NCI-H345 (cell line): ENCODE measurements at regions not wholly inside any gene's neighbourhood (a gene's known extent, or its start where the extent isn't known, plus 50 kb on each side); places are given as distances from the start of the nearest gene placed in this dataset.
"Not testable (repeated sequence)": the region's sequence is repeated elsewhere in the genome, so short reads cannot be mapped to it uniquely, and the experiment has no call there.

ENCODE experiments used
- DNase-seq: peaks from one replicate; lab custom pipeline; 2025; lab: John Stamatoyannopoulos, UW

GRCh38 chr12:33323823-33324222 is 115.8 kb downstream of the SYT10 start:
- DNase-seq = no peak

DNA sequence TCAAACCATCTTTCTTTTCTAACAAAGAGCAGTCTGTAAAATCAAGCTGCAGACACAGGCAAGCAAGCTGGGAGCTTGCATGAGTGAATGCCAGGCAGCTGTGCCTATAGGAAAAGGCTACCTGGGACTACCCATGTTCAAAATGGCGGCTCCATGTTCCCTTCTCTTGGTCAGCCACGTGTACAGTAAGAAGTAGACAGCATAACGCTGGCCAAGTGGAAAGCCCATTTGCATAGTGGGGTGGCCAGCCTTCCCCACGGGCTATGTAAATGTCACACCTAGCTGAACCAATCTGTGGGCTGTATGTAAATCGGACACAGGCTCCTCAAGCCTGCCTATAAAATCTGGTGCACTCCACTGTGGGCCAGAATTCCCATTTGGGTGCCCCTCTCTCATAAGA is 117.1 kb downstream of the SYT10 start:
- no peak for DNase-seq

DNA sequence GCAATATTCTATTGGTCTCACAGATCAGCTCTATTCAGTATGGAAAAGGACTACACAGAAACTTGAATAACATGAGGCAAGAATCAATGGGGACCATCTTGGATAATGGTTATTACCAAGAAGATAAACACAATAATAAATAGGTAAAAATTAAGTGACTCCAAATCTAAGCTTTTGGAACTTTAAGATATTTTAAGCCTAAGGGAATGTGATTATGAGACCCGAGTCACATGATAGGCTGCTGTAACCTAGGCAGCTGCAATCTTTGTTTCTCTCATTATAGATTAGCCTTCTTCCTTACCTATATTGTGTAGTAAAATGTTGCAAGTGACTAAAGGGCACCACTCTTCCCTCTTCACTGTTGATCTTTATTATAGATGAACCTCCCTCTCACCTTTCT is 121.9 kb downstream of the SYT10 start:
- no peak for DNase-seq

GRCh38 chr12:33314223-33314622 is 125.4 kb downstream of the SYT10 start:
- DNase-seq = no peak

GRCh38 chr12:33313476-33313875 is 126.1 kb downstream of the SYT10 start:
- no peak for DNase-seq

- DNase-seq = no peak
Observed at GRCh38 chr12:33310471-33310870, 129.1 kb downstream of the SYT10 start.

DNA sequence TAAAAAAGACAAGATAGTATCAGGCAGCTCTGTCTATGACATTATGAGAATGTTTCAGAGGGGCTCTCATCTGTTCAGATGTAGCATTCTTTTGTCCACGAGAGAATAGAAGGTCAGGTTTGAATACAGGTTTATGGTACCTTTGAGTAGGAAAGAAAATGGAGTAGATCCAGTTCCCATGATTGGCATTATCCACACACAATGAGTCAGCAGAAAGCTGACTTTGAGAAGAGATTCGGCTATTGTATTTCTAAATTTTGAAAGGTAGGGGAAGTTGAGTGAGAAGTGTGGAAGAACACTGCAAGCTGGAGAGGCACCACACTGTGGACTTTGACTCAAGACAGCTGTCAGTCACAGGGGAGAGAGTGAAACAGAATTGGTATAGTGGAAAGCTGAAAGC is 135.4 kb downstream of the SYT10 start:
- no peak for DNase-seq

DNA sequence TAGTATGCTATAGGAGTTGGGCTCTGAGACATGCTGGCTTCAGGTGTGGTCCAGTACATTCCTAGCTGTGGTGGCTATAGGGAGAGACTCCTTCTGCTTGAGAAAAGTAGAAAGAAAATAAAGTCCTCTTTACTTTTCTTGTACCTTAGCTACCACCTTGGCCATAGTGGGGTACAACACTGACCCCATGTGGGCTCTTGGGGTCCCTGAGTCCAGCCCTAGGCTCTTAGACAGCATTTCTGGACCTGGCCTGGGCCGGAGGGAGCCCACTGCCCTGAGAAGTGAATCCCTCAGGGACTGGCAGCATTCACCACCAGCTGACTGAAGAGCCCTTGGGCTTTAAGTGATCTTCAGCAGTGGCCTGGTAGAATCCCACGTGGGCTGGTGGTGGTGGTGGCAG is 143.1 kb downstream of the SYT10 start:
- DNase-seq = no peak

DNA sequence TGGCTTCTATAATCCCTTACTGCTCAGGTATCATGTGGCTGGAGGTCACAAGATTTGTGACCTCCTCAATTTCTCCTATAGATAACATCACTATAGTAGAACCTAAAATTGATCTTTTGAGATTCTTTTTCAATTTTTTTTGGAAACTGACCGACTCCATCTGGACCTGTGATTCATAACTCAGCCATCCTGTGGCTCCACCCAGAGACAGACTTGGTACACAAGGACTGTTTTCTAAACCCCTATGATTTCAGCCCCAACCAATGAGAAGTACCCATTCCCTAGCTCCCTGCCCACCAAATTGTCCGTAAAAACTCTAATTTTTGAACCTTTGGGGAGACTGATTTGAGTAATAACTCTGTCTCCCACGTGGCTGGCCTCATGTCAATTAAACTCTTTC is 148.9 kb downstream of the SYT10 start:
- no peak for DNase-seq

GRCh38 chr12:33283054-33283453 is 156.6 kb downstream of the SYT10 start:
- DNase-seq = no peak

- no peak for DNase-seq
Observed at GRCh38 chr12:33277376-33277775, 162.2 kb downstream of the SYT10 start.

- no peak for DNase-seq
Observed at GRCh38 chr12:33267641-33268040, 172.0 kb downstream of the SYT10 start.

- no peak for DNase-seq
Observed at GRCh38 chr12:33265900-33266299, 173.7 kb downstream of the SYT10 start.

DNA sequence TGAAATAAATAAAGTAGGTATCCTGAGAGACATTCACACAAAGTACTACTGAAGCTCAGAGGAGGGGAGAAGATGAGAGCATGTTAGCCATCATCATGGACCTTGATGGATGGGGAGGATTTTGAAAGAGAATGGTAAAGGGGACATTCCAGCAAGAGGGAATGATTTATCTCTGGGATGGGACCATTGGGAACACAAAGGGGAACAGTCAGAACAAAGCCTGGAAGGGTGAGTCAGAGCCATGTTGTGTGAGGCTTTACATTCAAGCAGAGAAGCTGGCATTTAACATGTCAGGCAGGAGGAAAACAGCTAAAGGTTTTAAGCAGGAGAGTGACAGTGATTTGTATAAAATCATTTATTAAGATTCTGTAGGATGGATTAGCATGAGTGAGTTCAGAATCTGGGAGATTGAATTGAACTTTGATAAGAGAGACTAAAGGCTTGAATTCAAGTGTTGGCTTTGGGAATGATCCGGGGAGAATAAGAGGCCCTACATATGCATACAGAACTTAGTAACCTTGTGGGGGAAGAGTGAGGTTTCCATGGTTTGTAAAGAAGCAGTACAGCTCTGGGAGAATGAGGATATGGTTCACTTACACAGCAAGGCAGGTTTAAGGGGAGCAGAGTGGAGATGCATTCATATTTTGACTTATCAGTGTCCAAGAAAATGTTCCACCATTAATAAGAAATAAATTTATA is 174.4 kb downstream of the SYT10 start:
- DNase-seq = no peak

DNA sequence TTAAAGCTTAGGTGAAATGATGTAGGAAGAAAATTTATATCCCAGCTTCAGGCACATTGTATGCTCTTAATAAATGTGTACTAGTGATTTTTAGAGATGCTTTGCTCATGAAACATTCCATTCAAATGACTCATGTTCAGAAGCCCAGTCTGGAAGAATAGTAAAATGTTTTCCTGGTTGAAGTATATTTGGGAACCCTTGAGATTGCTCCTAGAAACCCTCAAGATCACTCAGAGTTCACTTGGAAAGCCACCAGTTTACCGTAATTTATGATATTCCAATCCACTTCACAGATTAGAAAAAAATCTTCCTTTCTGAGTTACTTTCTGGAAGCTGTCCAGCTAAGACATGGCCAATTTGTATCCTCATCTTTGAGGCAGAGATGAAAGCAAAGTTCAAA is 186.4 kb downstream of the SYT10 start:
- DNase-seq = no peak

GRCh38 chr12:33251548-33251947 is 188.1 kb downstream of the SYT10 start:
- no peak for DNase-seq

DNA sequence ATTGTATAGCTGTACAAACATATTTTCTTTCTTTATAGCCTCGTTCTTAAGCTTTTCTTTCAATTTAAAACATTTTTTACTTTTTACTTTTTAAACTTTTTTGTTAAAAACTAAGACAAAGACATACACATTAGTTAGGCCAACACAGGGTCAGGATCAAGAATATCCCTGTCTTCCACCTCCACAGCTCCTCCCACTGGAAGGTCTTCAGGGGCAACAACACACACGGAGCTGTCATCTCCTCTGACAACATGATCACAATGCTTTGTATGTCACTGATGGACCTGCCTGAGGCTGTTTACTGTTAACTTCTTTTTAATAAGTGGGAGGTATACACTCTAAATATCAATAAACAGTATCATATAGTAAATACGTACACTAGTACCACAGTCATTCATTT is 191.3 kb downstream of the SYT10 start:
- no peak for DNase-seq

DNA sequence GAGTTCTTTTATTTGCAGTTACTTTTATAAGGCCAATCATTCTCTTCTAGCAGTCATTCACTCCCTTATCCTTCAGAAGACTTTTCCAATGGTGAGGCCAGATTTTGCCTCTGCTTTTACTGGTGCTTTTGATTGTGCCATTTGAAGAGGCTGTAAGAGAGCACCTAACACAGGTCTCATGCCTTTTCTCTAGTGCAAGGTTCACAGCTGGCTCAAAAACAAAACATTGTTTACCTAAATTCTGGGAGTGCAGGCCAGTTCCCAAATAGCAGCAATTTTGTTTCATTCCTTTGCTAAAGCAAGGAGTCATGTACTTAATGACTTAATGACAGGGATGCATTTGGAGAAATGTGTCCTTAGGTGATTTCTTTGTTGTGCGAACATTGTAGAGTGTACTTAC is 192.0 kb downstream of the SYT10 start:
- DNase-seq = no peak

DNA sequence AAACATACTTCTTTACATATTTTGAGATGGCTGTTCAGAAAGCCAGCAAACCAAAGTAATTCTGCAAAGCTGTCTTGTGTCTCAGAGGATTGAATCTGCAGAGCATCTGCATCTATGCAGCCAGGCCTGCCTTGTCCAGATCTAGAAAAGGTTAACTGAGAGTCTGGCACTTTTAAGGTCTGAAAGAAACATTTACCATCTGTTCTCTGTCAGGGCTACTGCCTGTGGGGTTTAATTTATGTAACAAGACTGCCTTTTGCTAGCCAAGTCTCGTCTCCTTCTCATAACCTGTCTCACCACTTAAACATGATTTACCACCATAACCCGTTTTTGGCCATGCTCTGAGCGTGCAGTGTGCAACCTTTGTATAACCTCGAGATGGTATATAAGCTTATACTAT is 194.2 kb downstream of the SYT10 start:
- DNase-seq = no peak

DNA sequence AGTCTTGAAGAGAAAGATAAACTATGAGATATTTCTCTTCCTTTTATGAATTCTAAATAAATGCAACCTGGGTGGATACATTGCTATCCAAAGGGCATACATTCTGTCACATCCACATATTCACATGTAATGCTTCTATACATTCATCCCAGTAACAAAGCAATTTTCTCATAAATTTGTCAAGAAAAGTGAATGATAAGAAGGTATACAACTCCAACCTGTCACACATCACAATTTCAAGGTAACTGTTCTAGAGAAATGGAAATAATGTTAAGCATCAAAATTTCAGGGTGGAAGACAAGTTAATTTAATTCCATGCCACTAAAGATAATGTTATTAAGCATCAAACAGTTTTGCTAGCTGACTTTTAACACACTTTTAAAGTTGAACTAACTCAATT is 212.9 kb downstream of the SYT10 start:
- no peak for DNase-seq

GRCh38 chr12:33223956-33224355 is 215.7 kb downstream of the SYT10 start:
- DNase-seq = no peak

GRCh38 chr12:33222357-33222756 is 217.3 kb downstream of the SYT10 start:
- no peak for DNase-seq

GRCh38 chr12:33205981-33206380 is 233.6 kb downstream of the SYT10 start:
- no peak for DNase-seq

GRCh38 chr12:33194389-33194788 is 245.2 kb downstream of the SYT10 start:
- DNase-seq = not testable (repeated sequence)

- no peak for DNase-seq
Observed at GRCh38 chr12:33192226-33192625, 247.4 kb downstream of the SYT10 start.
